H1 (cell line): ENCODE measurements at regions not wholly inside any gene's neighbourhood (a gene's known extent, or its start where the extent isn't known, plus 50 kb on each side); places are given as distances from the start of the nearest gene placed in this dataset.

ENCODE experiments used
- CHD2 ChIP-seq: IDR thresholded peaks from 2 replicates; pipeline ENCODE4 v1.6.1; 2012; ENCODE audit warnings: low read length, improper control_type of control experiment
- RBBP5 ChIP-seq: IDR thresholded peaks from 2 replicates; pipeline ENCODE4 v1.7.1; 2012; ENCODE audit warnings: low read depth, mild to moderate bottlenecking, inconsistent platforms, low read length, moderate library complexity, borderline replicate concordance
- TAF1 ChIP-seq: IDR thresholded peaks from 2 replicates; pipeline ENCODE4 v1.6.1; 2011; ENCODE audit warnings: mild to moderate bottlenecking, low read depth, low read length

- TF ChIP-seq TAF1 (no peak), RBBP5 (no peak), CHD2 (no peak)
Measured at GRCh38 chr6:167658106-167658505, 168.6 kb upstream of the AFDN start (continued).
